ENCODE measurements at regions not wholly inside any gene's neighbourhood (a gene's known extent, or its start where the extent isn't known, plus 50 kb on each side); places are given as distances from the start of the nearest gene placed in this dataset.
"Not testable (repeated sequence)": the region's sequence is repeated elsewhere in the genome, so short reads cannot be mapped to it uniquely, and the experiment has no call there.

GRCh38 chr13:65217471-65217995 is 2012.6 kb downstream of the PCDH9 start:
- no peaks in the 10 kb centered on the region for H3K27me3 ChIP-seq

GRCh38 chr13:65202845-65203244 is 2027.3 kb downstream of the PCDH9 start:
- TF ChIP-seq CTCF (IDR thresholded peaks at IDR 0.05; ENCODE audit: low read depth, low read length), result peak; percentile 53
- not testable (repeated sequence) for H3K4me3 ChIP-seq (ENCODE audit: low read depth, low read length)
- peak; percentile 21 for DNase-seq

More at GRCh38 chr13:65217471-65217995, 2012.6 kb downstream of the PCDH9 start:
- Histone ChIP-seq H3K4me3 (ENCODE audit: low read depth, low read length) (no peak overlapping the region), H3K36me3 (no peaks in the 10 kb centered on the region), H3K4me1 (no peaks in the 10 kb centered on the region), H3K9me3 (no peaks in the 10 kb centered on the region)
- TF ChIP-seq CTCF (IDR thresholded peaks at IDR 0.05; ENCODE audit: low read depth, low read length), result no peak
- DNase-seq, result no peak

GRCh38 chr13:65188721-65189120 is 2041.4 kb downstream of the PCDH9 start:
- H3K27me3 ChIP-seq, result no peaks in the 10 kb centered on the region
- no peaks in the 10 kb centered on the region; the same call in none of the 2 replicates for H3K9me3 ChIP-seq
- no peaks in the 10 kb centered on the region for H3K36me3 ChIP-seq
- no peak for TF ChIP-seq CTCF (IDR thresholded peaks at IDR 0.05; ENCODE audit: low read depth, low read length)
- H3K4me1 ChIP-seq, result no peaks in the 10 kb centered on the region
- no peak for DNase-seq
- H3K4me3 ChIP-seq (ENCODE audit: low read depth, low read length), result no peak overlapping the region

More at GRCh38 chr13:65202845-65203244, 2027.3 kb downstream of the PCDH9 start:
- H3K27me3 ChIP-seq, H3K4me1 ChIP-seq, H3K36me3 ChIP-seq, H3K9me3 ChIP-seq: not testable (repeated sequence)

- TF ChIP-seq CTCF (IDR thresholded peaks at IDR 0.05; ENCODE audit: low read depth, low read length), result no peak
- H3K27me3 ChIP-seq, result no peaks in the 10 kb centered on the region
Measured at GRCh38 chr13:65168026-65168425, 2062.1 kb downstream of the PCDH9 start.

GRCh38 chr13:65166675-65167074 is 2063.5 kb downstream of the PCDH9 start:
- TF ChIP-seq CTCF (IDR thresholded peaks at IDR 0.05; ENCODE audit: low read depth, low read length), result no peak
- peaks cover 3% of the 10 kb centered on the region; the same call in 1 of the 2 replicates for H3K4me1 ChIP-seq
- no peaks in the 10 kb centered on the region for H3K36me3 ChIP-seq
- no peak for DNase-seq
- H3K4me3 ChIP-seq (ENCODE audit: low read depth, low read length), result no peak overlapping the region
- H3K27me3 ChIP-seq, result no peaks in the 10 kb centered on the region
- no peaks in the 10 kb centered on the region for H3K9me3 ChIP-seq

More at GRCh38 chr13:65168026-65168425, 2062.1 kb downstream of the PCDH9 start:
- peaks cover 3% of the 10 kb centered on the region; the same call in 1 of the 2 replicates for H3K4me1 ChIP-seq
- H3K4me3 ChIP-seq (ENCODE audit: low read depth, low read length), result no peak overlapping the region
- no peaks in the 10 kb centered on the region for H3K9me3 ChIP-seq
- no peaks in the 10 kb centered on the region for H3K36me3 ChIP-seq
- no peak for DNase-seq

GRCh38 chr13:65159803-65160202 is 2070.3 kb downstream of the PCDH9 start:
- Histone ChIP-seq H3K4me1 (peaks cover 4% of the 10 kb centered on the region; the same call in 1 of the 2 replicates), H3K9me3 (no peaks in the 10 kb centered on the region), H3K27me3 (no peaks in the 10 kb centered on the region), H3K4me3 (ENCODE audit: low read depth, low read length) (no peak overlapping the region), H3K36me3 (no peaks in the 10 kb centered on the region)
- TF ChIP-seq CTCF (IDR thresholded peaks at IDR 0.05; ENCODE audit: low read depth, low read length), result no peak
- DNase-seq, result no peak

Data from BE2C (cell line).